ENCODE measurements at regions not wholly inside any gene's neighbourhood (a gene's known extent, or its start where the extent isn't known, plus 50 kb on each side); places are given as distances from the start of the nearest gene placed in this dataset.

DNA sequence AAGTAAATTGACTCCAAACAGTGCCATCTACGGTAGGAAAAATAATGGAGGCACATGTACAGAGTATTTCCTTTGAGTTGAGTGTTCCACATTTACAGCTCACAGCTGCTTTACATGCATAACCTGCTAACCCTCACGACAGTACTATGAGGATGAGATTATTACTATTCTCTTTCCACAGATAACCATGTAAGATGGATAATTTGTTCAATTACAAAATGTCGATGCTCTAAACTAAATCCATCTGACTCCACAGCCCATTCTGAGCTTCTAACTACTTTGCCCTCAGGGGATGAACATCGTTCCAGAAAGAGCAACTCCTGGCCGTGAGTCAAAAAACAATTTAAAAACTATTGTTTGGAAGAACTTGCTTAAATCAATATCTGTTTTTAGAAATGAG, 330.4 kb upstream of the NWD2 start:
- TF ChIP-seq CTCF (IDR thresholded peaks at IDR 0.05) (no peak), POLR2A (IDR thresholded peaks at IDR 0.05) (no peak), POLR2AphosphoS5 (IDR thresholded peaks at IDR 0.05) (no peak)
